GM18526 (cell line): ENCODE measurements at regions not wholly inside any gene's neighbourhood (a gene's known extent, or its start where the extent isn't known, plus 50 kb on each side); places are given as distances from the start of the nearest gene placed in this dataset.

ENCODE experiments used
- POLR2A ChIP-seq: IDR thresholded peaks from 3 replicates; pipeline ENCODE4 v1.6.1; 2011; ENCODE audit not compliant: insufficient read length; ENCODE audit errors: extremely low read depth

- TF ChIP-seq POLR2A: no peak
These were observed 794.0 kb downstream of the RNF144A start for GRCh38 chr2:7711167-7711566.

GRCh38 chr2:7719876-7720275, 802.7 kb downstream of the RNF144A start:
- no peak for TF ChIP-seq POLR2A

GRCh38 chr2:7721413-7721995, 804.3 kb downstream of the RNF144A start:
- no peak for TF ChIP-seq POLR2A

- no peak for TF ChIP-seq POLR2A
These were observed 805.1 kb downstream of the RNF144A start for GRCh38 chr2:7722212-7722910.

- TF ChIP-seq POLR2A: no peak
These were observed 807.1 kb downstream of the RNF144A start for GRCh38 chr2:7724336-7724735.

GRCh38 chr2:7725171-7725849, 808.1 kb downstream of the RNF144A start:
- no peak for TF ChIP-seq POLR2A

- TF ChIP-seq POLR2A: no peak
These were observed 808.6 kb downstream of the RNF144A start for GRCh38 chr2:7725850-7726242.

GRCh38 chr2:7726989-7727388, 809.8 kb downstream of the RNF144A start:
- no peak for TF ChIP-seq POLR2A

- TF ChIP-seq POLR2A: no peak
These were observed 811.2 kb downstream of the RNF144A start for GRCh38 chr2:7728388-7728787.

- TF ChIP-seq POLR2A: no peak
These were observed 813.2 kb downstream of the RNF144A start for GRCh38 chr2:7730449-7730848.

GRCh38 chr2:7730990-7731389, 813.8 kb downstream of the RNF144A start:
- TF ChIP-seq POLR2A: no peak

- no peak for TF ChIP-seq POLR2A
These were observed 815.3 kb downstream of the RNF144A start for GRCh38 chr2:7732497-7732896.

GRCh38 chr2:7736646-7737305, 819.6 kb downstream of the RNF144A start:
- no peak for TF ChIP-seq POLR2A

- no peak for TF ChIP-seq POLR2A
These were observed 821.4 kb downstream of the RNF144A start for GRCh38 chr2:7738596-7738995.

GRCh38 chr2:7740114-7740513, 822.9 kb downstream of the RNF144A start:
- no peak for TF ChIP-seq POLR2A

GRCh38 chr2:7742301-7742700, 825.1 kb downstream of the RNF144A start:
- no peak for TF ChIP-seq POLR2A

- no peak for TF ChIP-seq POLR2A
These were observed 827.6 kb downstream of the RNF144A start for GRCh38 chr2:7744827-7745226.

- no peak for TF ChIP-seq POLR2A
These were observed 828.2 kb downstream of the RNF144A start for GRCh38 chr2:7745369-7745768.
